WTC11 (cell line): ENCODE measurements at regions not wholly inside any gene's neighbourhood (a gene's known extent, or its start where the extent isn't known, plus 50 kb on each side); places are given as distances from the start of the nearest gene placed in this dataset.

Source experiments
- ATF6 ChIP-seq: sonication (generic); formaldehyde crosslinking; IDR thresholded peaks from 2 replicates; pipeline ENCODE4 v1.8.1; 2023; ENCODE audit warnings: mild to moderate bottlenecking, missing genetic modification reagents
- ELF4 ChIP-seq: sonication (generic); formaldehyde crosslinking; IDR thresholded peaks from 2 replicates; pipeline ENCODE4 v1.8.1; 2022; ENCODE audit warnings: low read depth, mild to moderate bottlenecking, moderate library complexity, missing genetic modification reagents
- ESRRA ChIP-seq: sonication (generic); formaldehyde crosslinking; IDR thresholded peaks from 2 replicates; pipeline ENCODE4 v1.8.1; 2022; ENCODE audit warnings: mild to moderate bottlenecking, missing genetic modification reagents, borderline replicate concordance
- HMGXB4 ChIP-seq: sonication (generic); formaldehyde crosslinking; IDR thresholded peaks from 2 replicates; pipeline ENCODE4 v1.8.1; 2023; ENCODE audit warnings: mild to moderate bottlenecking, moderate library complexity, missing genetic modification reagents
- IRF1 ChIP-seq: sonication (generic); formaldehyde crosslinking; IDR thresholded peaks from 2 replicates; pipeline ENCODE4 v1.8.0; 2023; ENCODE audit warnings: missing genetic modification reagents
- JUN ChIP-seq: sonication (generic); formaldehyde crosslinking; IDR thresholded peaks from 2 replicates; pipeline ENCODE4 v1.8.0; 2023; ENCODE audit warnings: mild to moderate bottlenecking, missing genetic modification reagents
- PRRX2 ChIP-seq: fragments of 250-450 bp; sonication (Bioruptor Pico); IDR thresholded peaks from 2 replicates; pipeline ENCODE4 v1.8.0; 2021; ENCODE audit warnings: mild to moderate bottlenecking

GRCh38 chr7:117995850-117996650, 122.8 kb upstream of the CTTNBP2 start:
- no peak for TF ChIP-seq ELF4 (CRISPR knock-in tag)
- TF ChIP-seq HMGXB4 (CRISPR knock-in tag), result no peak
- no peak for TF ChIP-seq IRF1 (CRISPR knock-in tag)
- TF ChIP-seq ATF6 (CRISPR knock-in tag), result no peak
- TF ChIP-seq JUN (CRISPR knock-in tag), result no peak
- no peak for TF ChIP-seq PRRX2 (CRISPR knock-in tag)
- no peak for TF ChIP-seq ESRRA (CRISPR knock-in tag)
